ENCODE measurements at regions not wholly inside any gene's neighbourhood (a gene's known extent, or its start where the extent isn't known, plus 50 kb on each side); places are given as distances from the start of the nearest gene placed in this dataset.

GRCh38 chr9:18143073-18143745, 330.7 kb upstream of the ADAMTSL1 start:
- no peak for TF ChIP-seq EZH2 (IDR thresholded peaks at IDR 0.05; ENCODE audit: borderline replicate concordance, insufficient read depth, low read depth, low read length, poor library complexity, severe bottlenecking)
- no peak for TF ChIP-seq CTCF (IDR thresholded peaks at IDR 0.05)

All from B cell (primary cell).